IMR-90 (cell line): ENCODE measurements at regions not wholly inside any gene's neighbourhood (a gene's known extent, or its start where the extent isn't known, plus 50 kb on each side); places are given as distances from the start of the nearest gene placed in this dataset.

Experiments
- ATAC-seq: fragments of 200-7000 bp; cut with Tn5 transposase; 2 replicates; pipeline ENCODE4 v1.9.1; 2020; ENCODE audit warnings: low read depth, mild to moderate bottlenecking, moderate library complexity
- BruUV-seq: library from RNA; stranded (reverse); fragments of 400-500 nt; replicated peaks from 2 replicates; lab custom pipeline; 2021; lab: Mats Ljungman, UMichigan
- CTCF ChIA-PET: fragments of 300-600 bp; formaldehyde crosslinking; extraction: SDS; loops from one replicate; lab custom pipeline; 2021; ENCODE audit warnings: antibody characterized with exemption; lab: Yijun Ruan, JAX
- POLR2A ChIA-PET: fragments of 300-600 bp; sonication (Branson Sonifier 250); formaldehyde crosslinking; loops from one replicate; lab custom pipeline; 2022; ENCODE audit warnings: antibody characterized with exemption; ENCODE audit not compliant: unreplicated experiment; lab: Charles Lee
- DNase-seq: peaks from one replicate; pipeline ENCODE4 v3.0.0; 2013
- H2AFZ ChIP-seq: replicated peaks from 2 replicates; pipeline ENCODE3; 2013; ENCODE audit warnings: low read length, mild to moderate bottlenecking; ENCODE audit not compliant: poor library complexity
- H2AK5ac ChIP-seq: 2 replicates; pipeline ENCODE4 v1.6.1; 2013; ENCODE audit warnings: low read depth, low read length, inconsistent platforms
- H2AK9ac ChIP-seq: replicated peaks from 2 replicates; pipeline ENCODE3; 2013; ENCODE audit warnings: mild to moderate bottlenecking, low read depth, low read length, moderate library complexity; ENCODE audit not compliant: poor library complexity
- H2BK120ac ChIP-seq: 2 replicates; pipeline ENCODE4 v1.6.1; 2013; ENCODE audit warnings: low read depth, low read length, inconsistent platforms
- H2BK15ac ChIP-seq: 3 replicates; pipeline ENCODE4 v1.6.1; 2013; ENCODE audit warnings: low read depth, low read length, inconsistent platforms
- H2BK20ac ChIP-seq: 2 replicates; pipeline ENCODE4 v1.6.1; 2013; ENCODE audit warnings: low read depth, mild to moderate bottlenecking, inconsistent platforms, low read length, moderate library complexity
- H2BK5ac ChIP-seq: 2 replicates; pipeline ENCODE4 v1.6.1; 2013; ENCODE audit warnings: mild to moderate bottlenecking, low read depth, low read length, inconsistent platforms; ENCODE audit not compliant: poor library complexity, severe bottlenecking
- H3K14ac ChIP-seq: replicated peaks from 2 replicates; pipeline ENCODE4 v1.6.1; 2013; ENCODE audit warnings: low read depth, low read length, inconsistent platforms
- H3K18ac ChIP-seq: 2 replicates; pipeline ENCODE4 v1.6.1; 2013; ENCODE audit warnings: low read depth, low read length, control low read depth
- H3K23ac ChIP-seq: 2 replicates; pipeline ENCODE4 v1.6.1; 2013; ENCODE audit warnings: low read depth, low read length, inconsistent platforms
- H3K27ac ChIP-seq: 2 replicates; pipeline ENCODE4 v1.5.1; 2013; ENCODE audit warnings: mild to moderate bottlenecking, control low read depth, low read length; ENCODE audit not compliant: insufficient read depth
- H3K27me3 ChIP-seq: 2 replicates; pipeline ENCODE4 v1.6.1; 2013; ENCODE audit warnings: low read length; ENCODE audit not compliant: control insufficient read depth, insufficient read depth
- H3K36me3 ChIP-seq: 2 replicates; pipeline ENCODE4 v1.6.1; 2013; ENCODE audit warnings: low read length, mixed read lengths; ENCODE audit not compliant: control insufficient read depth, insufficient read depth
- H3K4ac ChIP-seq: 2 replicates; pipeline ENCODE4 v1.6.1; 2013; ENCODE audit warnings: low read depth, low read length, inconsistent platforms
- H3K4me1 ChIP-seq: 2 replicates; pipeline ENCODE4 v1.6.1; 2013; ENCODE audit warnings: low read length, mixed read lengths; ENCODE audit not compliant: control insufficient read depth, insufficient read depth
- H3K4me2 ChIP-seq: 2 replicates; pipeline ENCODE4 v1.6.1; 2013; ENCODE audit warnings: low read depth, mild to moderate bottlenecking, control low read depth, low read length, moderate library complexity
- H3K4me3 ChIP-seq: 2 replicates; pipeline ENCODE4 v1.5.1; 2013; ENCODE audit warnings: low read depth, mild to moderate bottlenecking, control low read depth, low read length, moderate library complexity; ENCODE audit not compliant: insufficient read depth
- H3K56ac ChIP-seq: 2 replicates; pipeline ENCODE4 v1.6.1; 2013; ENCODE audit warnings: low read length, inconsistent platforms; ENCODE audit not compliant: insufficient read depth; ENCODE audit errors: extremely low read depth
- H3K79me1 ChIP-seq, 2 experiments: 2 replicates each; pipeline ENCODE4 v1.6.1; 2013; ENCODE audit warnings: low read length in 2 of 2, inconsistent platforms in 1 of 2, low read depth in 1 of 2
- H3K9ac ChIP-seq: 2 replicates; pipeline ENCODE4 v1.6.1; 2013; ENCODE audit warnings: low read depth, low read length, control low read depth
- H3K9me1 ChIP-seq: 2 replicates; pipeline ENCODE4 v1.6.1; 2013; ENCODE audit warnings: low read length, inconsistent platforms; ENCODE audit not compliant: insufficient read depth
- H3K9me3 ChIP-seq: 2 replicates; pipeline ENCODE4 v1.6.1; 2013; ENCODE audit warnings: low read length; ENCODE audit not compliant: control insufficient read depth, insufficient read depth
- H4K20me1 ChIP-seq: 2 replicates; pipeline ENCODE4 v1.6.1; 2013; ENCODE audit warnings: low read length, inconsistent platforms; ENCODE audit not compliant: insufficient read depth
- H4K5ac ChIP-seq: 2 replicates; pipeline ENCODE4 v1.6.1; 2013; ENCODE audit warnings: mild to moderate bottlenecking, low read depth, low read length, control low read depth
- H4K8ac ChIP-seq, 2 experiments: 2 replicates each; pipeline ENCODE4 v1.6.1; 2013; ENCODE audit warnings: low read depth in 2 of 2, low read length in 2 of 2, control low read depth in 1 of 2, inconsistent platforms in 1 of 2
- H4K91ac ChIP-seq: 2 replicates; pipeline ENCODE4 v1.6.1; 2013; ENCODE audit warnings: low read depth, low read length, inconsistent platforms; ENCODE audit not compliant: insufficient read depth
- BHLHE40 ChIP-seq: fragments of 150-350 bp; IDR thresholded peaks from 2 replicates; pipeline ENCODE4 v1.6.1; 2016; ENCODE audit warnings: mild to moderate bottlenecking, low read depth, low read length
- CEBPB ChIP-seq: IDR thresholded peaks from 2 replicates; pipeline ENCODE4 v1.6.1; 2012; ENCODE audit warnings: low read depth, low read length, improper control_type of control experiment
- CHD1 ChIP-seq: IDR thresholded peaks from 2 replicates; pipeline ENCODE4 v1.6.1; 2012; ENCODE audit warnings: low read depth, low read length, improper control_type of control experiment
- FOS ChIP-seq: fragments of 150-350 bp; IDR thresholded peaks from 2 replicates; pipeline ENCODE4 v1.6.1; 2016; ENCODE audit warnings: low read depth, low read length
- MAFK ChIP-seq: IDR thresholded peaks from 2 replicates; pipeline ENCODE4 v1.6.1; 2012; ENCODE audit warnings: low read depth, low read length, improper control_type of control experiment
- MAZ ChIP-seq: IDR thresholded peaks from 2 replicates; pipeline ENCODE4 v1.6.1; 2012; ENCODE audit warnings: low read depth, mild to moderate bottlenecking, low read length, improper control_type of control experiment, moderate library complexity, borderline replicate concordance
- MXI1 ChIP-seq: IDR thresholded peaks from 2 replicates; pipeline ENCODE4 v1.6.1; 2012; ENCODE audit warnings: low read depth, mild to moderate bottlenecking, low read length, moderate library complexity, borderline replicate concordance
- NFE2L2 ChIP-seq: fragments of 150-350 bp; IDR thresholded peaks from 2 replicates; pipeline ENCODE4 v1.6.1; 2016; ENCODE audit warnings: low read depth, mild to moderate bottlenecking, low read length
- POLR2A ChIP-seq: IDR thresholded peaks from 2 replicates; pipeline ENCODE4 v1.6.1; 2012; ENCODE audit warnings: mild to moderate bottlenecking, low read depth, low read length
- RAD21 ChIP-seq: IDR thresholded peaks from 2 replicates; pipeline ENCODE4 v1.6.1; 2012; ENCODE audit warnings: low read length, improper control_type of control experiment
- RCOR1 ChIP-seq: IDR thresholded peaks from 2 replicates; pipeline ENCODE4 v1.6.1; 2012; ENCODE audit warnings: mild to moderate bottlenecking, low read length, improper control_type of control experiment; ENCODE audit not compliant: insufficient replicate concordance
- RFX5 ChIP-seq: IDR thresholded peaks from 2 replicates; pipeline ENCODE4 v1.8.0; 2012; ENCODE audit warnings: low read depth, mild to moderate bottlenecking, low read length, moderate library complexity
- SMC3 ChIP-seq: fragments of 150-350 bp; IDR thresholded peaks from 2 replicates; pipeline ENCODE4 v1.6.1; 2016; ENCODE audit warnings: low read depth, mild to moderate bottlenecking, antibody characterized with exemption, low read length, moderate library complexity
- WGBS, 2 experiments: methylation state at CpG; one replicate each; pipeline versions ENCODE4 v1.1.5 to v1.1.7; 2013; ENCODE audit warnings: missing lambda C conversion rate in 2 of 2; ENCODE audit not compliant: insufficient read length in 1 of 2; ENCODE audit errors: extremely low coverage in 2 of 2; 5-methylcytosine and 5-hydroxymethylcytosine counted together
- dilution Hi-C: fragments of 300-500 bp; cut with HindIII; formaldehyde crosslinking; loops from one replicate; pipeline ENCODE4 v1.14.3; 2018; ENCODE audit warnings: low sequenced_read_pairs; ENCODE audit not compliant: unreplicated experiment
- in situ Hi-C: fragments of 300-500 bp; cut with MboI; formaldehyde crosslinking; loops from 3 replicates; pipeline ENCODE4 v1.14.3; 2019; ENCODE audit warnings: low sequenced_read_pairs, inconsistent platforms, mixed read lengths
- intact Hi-C: fragments of 100-400 bp; cut with micrococcal nuclease; formaldehyde crosslinking; loops from 2 replicates; pipeline ENCODE4 v1.10.0; 2022
- TF ChIP-seq, protein P1 (sequence below): conservative IDR thresholded peaks from 2 replicates; pipeline ENCODE4 v1.5.1; 2012; ENCODE audit warnings: mild to moderate bottlenecking, low read depth, low read length, improper control_type of control experiment
- TF ChIP-seq, protein P2 (sequence below): fragments of 150-350 bp; IDR thresholded peaks from 2 replicates; pipeline ENCODE4 v1.6.1; 2016; ENCODE audit warnings: low read depth, mild to moderate bottlenecking, low read length, moderate library complexity, borderline replicate concordance
- TF ChIP-seq, protein P3 (sequence below): fragments of 150-350 bp; IDR thresholded peaks from 2 replicates; pipeline ENCODE4 v1.6.1; 2017; ENCODE audit warnings: mild to moderate bottlenecking, antibody characterized with exemption, low read length, low read depth

DNA sequence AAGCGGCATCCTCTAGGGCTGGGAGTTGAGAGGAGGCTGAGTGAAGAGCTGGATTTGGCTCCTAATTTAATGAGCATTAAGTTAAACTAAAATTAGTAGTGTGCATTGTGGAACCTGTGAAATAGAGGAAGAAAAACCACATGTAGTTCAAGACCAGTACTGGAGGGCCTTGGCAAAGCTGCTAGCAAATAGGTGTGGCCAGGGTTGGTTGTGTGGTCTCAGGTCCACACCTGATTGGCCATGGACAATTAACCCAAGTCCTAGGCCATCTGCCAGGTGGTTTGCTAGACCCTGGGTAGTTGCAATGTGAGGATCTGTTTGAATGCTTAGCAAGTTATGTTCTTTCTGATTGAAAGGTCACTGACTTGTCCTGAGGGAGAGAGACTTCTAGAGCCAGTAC lies 275.5 kb downstream of the PDCD6IP start:
- no peak for TF ChIP-seq SMC3
- no peak for TF ChIP-seq RFX5
- TF ChIP-seq MXI1, result no peak
- TF ChIP-seq, protein P1, sequence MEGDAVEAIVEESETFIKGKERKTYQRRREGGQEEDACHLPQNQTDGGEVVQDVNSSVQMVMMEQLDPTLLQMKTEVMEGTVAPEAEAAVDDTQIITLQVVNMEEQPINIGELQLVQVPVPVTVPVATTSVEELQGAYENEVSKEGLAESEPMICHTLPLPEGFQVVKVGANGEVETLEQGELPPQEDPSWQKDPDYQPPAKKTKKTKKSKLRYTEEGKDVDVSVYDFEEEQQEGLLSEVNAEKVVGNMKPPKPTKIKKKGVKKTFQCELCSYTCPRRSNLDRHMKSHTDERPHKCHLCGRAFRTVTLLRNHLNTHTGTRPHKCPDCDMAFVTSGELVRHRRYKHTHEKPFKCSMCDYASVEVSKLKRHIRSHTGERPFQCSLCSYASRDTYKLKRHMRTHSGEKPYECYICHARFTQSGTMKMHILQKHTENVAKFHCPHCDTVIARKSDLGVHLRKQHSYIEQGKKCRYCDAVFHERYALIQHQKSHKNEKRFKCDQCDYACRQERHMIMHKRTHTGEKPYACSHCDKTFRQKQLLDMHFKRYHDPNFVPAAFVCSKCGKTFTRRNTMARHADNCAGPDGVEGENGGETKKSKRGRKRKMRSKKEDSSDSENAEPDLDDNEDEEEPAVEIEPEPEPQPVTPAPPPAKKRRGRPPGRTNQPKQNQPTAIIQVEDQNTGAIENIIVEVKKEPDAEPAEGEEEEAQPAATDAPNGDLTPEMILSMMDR, result no peak
- no peak for TF ChIP-seq CHD1
- TF ChIP-seq NFE2L2, result no peak
- TF ChIP-seq, protein P2, sequence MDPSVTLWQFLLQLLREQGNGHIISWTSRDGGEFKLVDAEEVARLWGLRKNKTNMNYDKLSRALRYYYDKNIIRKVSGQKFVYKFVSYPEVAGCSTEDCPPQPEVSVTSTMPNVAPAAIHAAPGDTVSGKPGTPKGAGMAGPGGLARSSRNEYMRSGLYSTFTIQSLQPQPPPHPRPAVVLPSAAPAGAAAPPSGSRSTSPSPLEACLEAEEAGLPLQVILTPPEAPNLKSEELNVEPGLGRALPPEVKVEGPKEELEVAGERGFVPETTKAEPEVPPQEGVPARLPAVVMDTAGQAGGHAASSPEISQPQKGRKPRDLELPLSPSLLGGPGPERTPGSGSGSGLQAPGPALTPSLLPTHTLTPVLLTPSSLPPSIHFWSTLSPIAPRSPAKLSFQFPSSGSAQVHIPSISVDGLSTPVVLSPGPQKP, result no peak
- no peak for TF ChIP-seq CEBPB
- TF ChIP-seq RCOR1, result no peak
- TF ChIP-seq MAFK, result no peak
- no peak for TF ChIP-seq FOS
- TF ChIP-seq RAD21, result no peak
- no peak for TF ChIP-seq POLR2A
- TF ChIP-seq BHLHE40, result no peak
- TF ChIP-seq, protein P3, sequence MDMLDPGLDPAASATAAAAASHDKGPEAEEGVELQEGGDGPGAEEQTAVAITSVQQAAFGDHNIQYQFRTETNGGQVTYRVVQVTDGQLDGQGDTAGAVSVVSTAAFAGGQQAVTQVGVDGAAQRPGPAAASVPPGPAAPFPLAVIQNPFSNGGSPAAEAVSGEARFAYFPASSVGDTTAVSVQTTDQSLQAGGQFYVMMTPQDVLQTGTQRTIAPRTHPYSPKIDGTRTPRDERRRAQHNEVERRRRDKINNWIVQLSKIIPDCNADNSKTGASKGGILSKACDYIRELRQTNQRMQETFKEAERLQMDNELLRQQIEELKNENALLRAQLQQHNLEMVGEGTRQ, result no peak
- TF ChIP-seq MAZ, result no peak
- Histone ChIP-seq H3K4me3 (no peak overlapping the region), H3K27ac (no peak overlapping the region), H4K8ac (no peak overlapping the region), H3K27me3 (no peaks in the 10 kb centered on the region; the same call in 1 of the 2 replicates), H3K9me1 (no peaks in the 10 kb centered on the region), H2BK15ac (no peak overlapping the region), H2BK120ac (no peak overlapping the region), H3K56ac (no peak overlapping the region), H3K18ac (no peak overlapping the region), H2AK5ac (no peak overlapping the region), H3K23ac (no peak overlapping the region), H3K14ac (no peak overlapping the region), H3K4me2 (no peak overlapping the region), H4K20me1 (no peaks in the 10 kb centered on the region), H2BK5ac (no peak overlapping the region), H3K9me3 (no peaks in the 10 kb centered on the region), H3K4me1 (no peaks in the 10 kb centered on the region), H3K36me3 (no peaks in the 10 kb centered on the region), H2BK20ac (no peak overlapping the region), H3K79me1 (no peaks in the 10 kb centered on the region), H3K9ac (no peak overlapping the region), H3K4ac (no peak overlapping the region), H2AFZ (no peak overlapping the region), H4K91ac (no peak overlapping the region), H4K5ac (no peak overlapping the region), H2AK9ac (no peak overlapping the region)
- ChIA-PET CTCF (no interaction called here), POLR2A (no interaction called here)
- intact Hi-C loops (no loop called here), in situ Hi-C loops (no loop called here), dilution Hi-C loops (no loop called here)
- ATAC-seq (no peak), DNase-seq (no peak)
- no TSS peak for BruUV-seq
- 80% methylated on average over 1 of the region's 1 CpG; no CpG with 5 or more reads in 1 of the 2 experiments for WGBS, 2 experiments
